Adipocyte (in vitro differentiated cells): ENCODE measurements at regions not wholly inside any gene's neighbourhood (a gene's known extent, or its start where the extent isn't known, plus 50 kb on each side); places are given as distances from the start of the nearest gene placed in this dataset.

Experiments
- DNase-seq: peaks from one replicate; pipeline ENCODE4 v3.0.0-alpha.2; 2015; ENCODE audit warnings: low read depth
- H3K27me3 ChIP-seq: replicated peaks from 2 replicates; pipeline ENCODE4 v1.7.0; 2013; ENCODE audit warnings: mild to moderate bottlenecking, low read length, moderate library complexity; ENCODE audit not compliant: control insufficient read depth, insufficient read depth
- H3K36me3 ChIP-seq: 2 replicates; pipeline ENCODE4 v1.7.0; 2013; ENCODE audit warnings: low read length, mild to moderate bottlenecking, moderate library complexity; ENCODE audit not compliant: control insufficient read depth, insufficient read depth, severe bottlenecking
- H3K4me1 ChIP-seq: 2 replicates; pipeline ENCODE4 v1.7.0; 2013; ENCODE audit warnings: mild to moderate bottlenecking, low read length, moderate library complexity; ENCODE audit not compliant: control insufficient read depth, insufficient read depth
- H3K4me3 ChIP-seq: 2 replicates; pipeline ENCODE4 v1.7.0; 2013; ENCODE audit warnings: mild to moderate bottlenecking, low read length, moderate library complexity
- H3K9ac ChIP-seq: 2 replicates; pipeline ENCODE4 v1.7.0; 2013; ENCODE audit warnings: mild to moderate bottlenecking, low read length, moderate library complexity
- H3K9me3 ChIP-seq: 2 replicates; pipeline ENCODE4 v1.7.0; 2013; ENCODE audit warnings: mild to moderate bottlenecking, low read length, moderate library complexity; ENCODE audit not compliant: control insufficient read depth

- no peaks in the 10 kb centered on the region for H3K27me3 ChIP-seq
- no peak overlapping the region for H3K9ac ChIP-seq
- no peaks in the 10 kb centered on the region for H3K36me3 ChIP-seq
- no peak overlapping the region for H3K4me3 ChIP-seq
- peaks cover 39% of the 10 kb centered on the region for H3K4me1 ChIP-seq
- peak; percentile 41 for DNase-seq
- no peaks in the 10 kb centered on the region for H3K9me3 ChIP-seq
Observed at GRCh38 chr2:42848265-42848664, 55.9 kb upstream of the HAAO start.

- Histone ChIP-seq H3K9ac (no peak overlapping the region), H3K4me3 (no peak overlapping the region), H3K4me1 (peaks cover 39% of the 10 kb centered on the region), H3K36me3 (no peaks in the 10 kb centered on the region), H3K27me3 (no peaks in the 10 kb centered on the region), H3K9me3 (no peaks in the 10 kb centered on the region)
- DNase-seq, result no peak
Observed at GRCh38 chr2:42847596-42848151, 55.3 kb upstream of the HAAO start.

GRCh38 chr2:42846932-42847595 is 54.7 kb upstream of the HAAO start:
- H3K9me3 ChIP-seq, result no peaks in the 10 kb centered on the region
- no peak for DNase-seq

GRCh38 chr2:42846026-42846425 is 53.6 kb upstream of the HAAO start:
- no peak for DNase-seq

More at GRCh38 chr2:42846932-42847595, 54.7 kb upstream of the HAAO start:
- Histone ChIP-seq H3K9ac (no peak overlapping the region), H3K4me1 (peaks cover 42% of the 10 kb centered on the region), H3K27me3 (no peaks in the 10 kb centered on the region), H3K4me3 (no peak overlapping the region), H3K36me3 (no peaks in the 10 kb centered on the region)

GRCh38 chr2:42844901-42845821 is 52.8 kb upstream of the HAAO start:
- H3K4me3 ChIP-seq, result peak overlapping the region; percentile 16
- no peak for DNase-seq
- peaks cover 49% of the 10 kb centered on the region for H3K4me1 ChIP-seq
- H3K9ac ChIP-seq, result peak overlapping the region; percentile 71
- H3K27me3 ChIP-seq, result no peaks in the 10 kb centered on the region
- H3K9me3 ChIP-seq, result no peaks in the 10 kb centered on the region
- H3K36me3 ChIP-seq, result no peaks in the 10 kb centered on the region

More at GRCh38 chr2:42846026-42846425, 53.6 kb upstream of the HAAO start:
- Histone ChIP-seq H3K4me3 (no peak overlapping the region), H3K9me3 (no peaks in the 10 kb centered on the region), H3K36me3 (no peaks in the 10 kb centered on the region), H3K27me3 (no peaks in the 10 kb centered on the region), H3K4me1 (peaks cover 40% of the 10 kb centered on the region), H3K9ac (peak overlapping the region; percentile 71)

GRCh38 chr2:42844366-42844765 is 52.0 kb upstream of the HAAO start:
- no peak for DNase-seq
- Histone ChIP-seq H3K9me3 (no peaks in the 10 kb centered on the region), H3K9ac (peak overlapping the region; percentile 71)

GRCh38 chr2:42843611-42844010 is 51.2 kb upstream of the HAAO start:
- no peaks in the 10 kb centered on the region for H3K27me3 ChIP-seq
- H3K4me1 ChIP-seq, result peaks cover 54% of the 10 kb centered on the region
- H3K9me3 ChIP-seq, result no peaks in the 10 kb centered on the region
- no peaks in the 10 kb centered on the region for H3K36me3 ChIP-seq
- DNase-seq, result no peak
- no peak overlapping the region for H3K4me3 ChIP-seq
- H3K9ac ChIP-seq, result no peak overlapping the region

More at GRCh38 chr2:42844366-42844765, 52.0 kb upstream of the HAAO start:
- Histone ChIP-seq H3K27me3 (no peaks in the 10 kb centered on the region), H3K4me1 (peaks cover 54% of the 10 kb centered on the region), H3K36me3 (no peaks in the 10 kb centered on the region), H3K4me3 (no peak overlapping the region)

- Histone ChIP-seq H3K4me3 (no peak overlapping the region), H3K27me3 (no peaks in the 10 kb centered on the region), H3K4me1 (peaks cover 50% of the 10 kb centered on the region), H3K9ac (no peak overlapping the region), H3K9me3 (no peaks in the 10 kb centered on the region), H3K36me3 (no peaks in the 10 kb centered on the region)
- no peak for DNase-seq
Observed at GRCh38 chr2:42843131-42843530, 50.7 kb upstream of the HAAO start.

- DNase-seq, result no peak
- H3K9me3 ChIP-seq, result no peaks in the 10 kb centered on the region
- H3K36me3 ChIP-seq, result no peaks in the 10 kb centered on the region
- peaks cover 49% of the 10 kb centered on the region for H3K4me1 ChIP-seq
- no peak overlapping the region for H3K4me3 ChIP-seq
- no peaks in the 10 kb centered on the region for H3K27me3 ChIP-seq
- H3K9ac ChIP-seq, result no peak overlapping the region
Observed at GRCh38 chr2:42842466-42842865, 50.1 kb upstream of the HAAO start.
